ENCODE measurements at regions not wholly inside any gene's neighbourhood (a gene's known extent, or its start where the extent isn't known, plus 50 kb on each side); places are given as distances from the start of the nearest gene placed in this dataset.

DNA sequence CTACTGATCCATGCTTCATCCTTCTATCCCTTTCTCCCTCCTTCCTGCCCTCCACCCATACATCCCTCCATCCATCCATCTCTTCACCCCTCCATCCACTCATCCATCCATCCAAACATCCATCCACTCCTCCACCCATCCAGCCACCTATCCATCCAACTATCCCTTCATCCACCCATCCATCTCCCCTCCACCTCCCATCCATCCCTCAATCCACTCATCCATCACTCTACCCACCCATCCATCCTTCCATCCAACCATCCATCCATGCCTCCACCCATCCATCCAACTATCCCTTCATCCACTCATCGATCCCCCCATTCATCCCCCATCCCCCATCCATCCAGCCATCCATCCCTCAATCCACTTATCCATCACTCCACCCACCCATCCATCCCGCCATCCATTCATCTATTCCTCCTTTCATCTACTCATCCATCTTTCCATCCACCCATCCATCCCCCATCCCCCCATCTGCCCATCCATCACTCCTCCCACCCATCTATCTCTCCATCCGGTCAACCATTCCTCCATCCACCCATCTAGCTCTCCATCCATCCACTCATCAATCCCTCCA lies 132.4 kb upstream of the IQSEC1 start:
- DNase-seq (ENCODE audit: low spot score): no peak

DNA sequence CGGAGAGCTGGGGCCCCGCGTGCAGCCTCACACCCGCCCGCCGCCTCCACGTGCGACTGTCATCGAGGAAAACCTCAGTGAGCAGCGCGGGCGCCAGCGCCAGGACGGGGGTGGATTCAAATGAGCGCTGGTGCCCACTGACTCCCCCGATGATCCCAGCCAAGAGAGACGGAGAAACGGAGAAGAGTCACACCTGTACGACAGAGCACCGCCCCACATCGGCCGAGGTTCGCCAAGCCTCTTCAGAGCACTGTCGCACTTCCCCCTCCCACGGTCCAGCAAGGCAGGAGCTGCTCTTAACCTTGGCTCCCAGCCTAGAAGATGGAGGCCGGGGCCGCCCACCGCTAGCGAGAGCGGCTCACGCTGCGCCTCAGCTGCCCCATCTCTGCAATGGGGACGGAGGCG lies 130.9 kb upstream of the IQSEC1 start:
- no peak for TF ChIP-seq CTCF (IDR thresholded peaks at IDR 0.05; ENCODE audit: extremely low read depth, insufficient read depth, missing control alignments)
- in situ Hi-C loops (cut with MboI; ENCODE audit: low pct_unique_long_range_greater_than_20kb, low sequenced_read_pairs, unreplicated experiment): no loop called here
- DNase-seq (ENCODE audit: low spot score): no peak

More for the DNA sequence above, 132.4 kb upstream of the IQSEC1 start:
- no peak for TF ChIP-seq CTCF (IDR thresholded peaks at IDR 0.05; ENCODE audit: extremely low read depth, insufficient read depth, missing control alignments)
- in situ Hi-C loops (cut with MboI; ENCODE audit: low pct_unique_long_range_greater_than_20kb, low sequenced_read_pairs, unreplicated experiment): no loop called here

GRCh38 chr3:13203398-13204176 lies 130.4 kb upstream of the IQSEC1 start:
- DNase-seq (ENCODE audit: low spot score): no peak

GRCh38 chr3:13202744-13203397 lies 129.6 kb upstream of the IQSEC1 start:
- in situ Hi-C loops (cut with MboI; ENCODE audit: low pct_unique_long_range_greater_than_20kb, low sequenced_read_pairs, unreplicated experiment): no loop called here
- no peak for DNase-seq (ENCODE audit: low spot score)
- no peak for TF ChIP-seq CTCF (IDR thresholded peaks at IDR 0.05; ENCODE audit: extremely low read depth, insufficient read depth, missing control alignments)

More at GRCh38 chr3:13203398-13204176, 130.4 kb upstream of the IQSEC1 start:
- in situ Hi-C loops (cut with MboI; ENCODE audit: low pct_unique_long_range_greater_than_20kb, low sequenced_read_pairs, unreplicated experiment): no loop called here
- no peak for TF ChIP-seq CTCF (IDR thresholded peaks at IDR 0.05; ENCODE audit: extremely low read depth, insufficient read depth, missing control alignments)

DNA sequence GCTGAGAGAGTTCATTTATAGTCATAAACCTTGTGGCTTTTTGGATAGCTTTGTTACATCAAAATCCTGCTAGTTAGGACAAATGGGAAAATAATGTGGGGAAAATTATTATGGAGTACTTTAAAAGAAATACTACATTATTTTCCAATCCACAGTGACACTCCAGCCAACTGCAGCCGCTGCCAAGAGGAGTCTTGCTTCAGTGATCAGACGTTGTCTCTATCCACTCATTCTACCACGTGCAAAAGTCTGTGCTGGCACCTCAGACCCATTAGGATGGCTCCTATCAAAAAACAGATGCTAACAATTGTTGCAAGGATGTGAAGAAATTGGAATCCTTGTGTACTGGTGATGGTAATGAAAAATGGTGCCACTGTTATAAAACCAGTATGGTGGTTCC lies 128.6 kb upstream of the IQSEC1 start:
- no peak for DNase-seq (ENCODE audit: low spot score)
- no peak for TF ChIP-seq CTCF (IDR thresholded peaks at IDR 0.05; ENCODE audit: extremely low read depth, insufficient read depth, missing control alignments)
- in situ Hi-C loops (cut with MboI; ENCODE audit: low pct_unique_long_range_greater_than_20kb, low sequenced_read_pairs, unreplicated experiment): no loop called here

- in situ Hi-C loops (cut with MboI; ENCODE audit: low pct_unique_long_range_greater_than_20kb, low sequenced_read_pairs, unreplicated experiment): no loop called here
- TF ChIP-seq CTCF (IDR thresholded peaks at IDR 0.05; ENCODE audit: extremely low read depth, insufficient read depth, missing control alignments): peak; percentile 23
- no peak for DNase-seq (ENCODE audit: low spot score)
Observed at GRCh38 chr3:13200946-13201345, 127.7 kb upstream of the IQSEC1 start.
